ENCODE measurements at regions not wholly inside any gene's neighbourhood (a gene's known extent, or its start where the extent isn't known, plus 50 kb on each side); places are given as distances from the start of the nearest gene placed in this dataset.

- Mint-ChIP-seq H3K4me1 (ENCODE audit: unreplicated experiment) (peaks cover 4% of the 10 kb centered on the region), H3K27ac (no peak overlapping the region), H3K4me3 (no peak overlapping the region), H3K27me3 (peaks cover 3% of the 10 kb centered on the region), H3K36me3 (no peaks in the 10 kb centered on the region), H3K9me3 (no peaks in the 10 kb centered on the region)
- TF ChIP-seq CTCF (conservative IDR thresholded peaks at IDR 0.05) = no peak
- no peak for DNase-seq (ENCODE audit: extremely low spot score, unreplicated experiment)
Observed at GRCh38 chr2:7930800-7931635, 750.8 kb upstream of the ID2 start.

- no peak for DNase-seq (ENCODE audit: extremely low spot score, unreplicated experiment)
- Mint-ChIP-seq H3K9me3 (no peaks in the 10 kb centered on the region), H3K27ac (no peak overlapping the region)
Observed at GRCh38 chr2:7931808-7932207, 750.0 kb upstream of the ID2 start.

GRCh38 chr2:7933672-7934071 is 748.2 kb upstream of the ID2 start:
- H3K27ac Mint-ChIP-seq = no peak overlapping the region
- H3K4me1 Mint-ChIP-seq (ENCODE audit: unreplicated experiment) = peaks cover under 1% of the 10 kb centered on the region
- no peaks in the 10 kb centered on the region for H3K9me3 Mint-ChIP-seq
- H3K27me3 Mint-ChIP-seq = peaks cover 3% of the 10 kb centered on the region
- no peak for TF ChIP-seq CTCF (conservative IDR thresholded peaks at IDR 0.05)
- H3K36me3 Mint-ChIP-seq = no peaks in the 10 kb centered on the region
- no peak for DNase-seq (ENCODE audit: extremely low spot score, unreplicated experiment)
- H3K4me3 Mint-ChIP-seq = no peak overlapping the region

More at GRCh38 chr2:7931808-7932207, 750.0 kb upstream of the ID2 start:
- H3K36me3 Mint-ChIP-seq = no peaks in the 10 kb centered on the region
- TF ChIP-seq CTCF (conservative IDR thresholded peaks at IDR 0.05) = no peak
- H3K27me3 Mint-ChIP-seq = peaks cover 3% of the 10 kb centered on the region
- no peak overlapping the region for H3K4me3 Mint-ChIP-seq
- H3K4me1 Mint-ChIP-seq (ENCODE audit: unreplicated experiment) = peaks cover 4% of the 10 kb centered on the region

GRCh38 chr2:7934476-7934875 is 747.4 kb upstream of the ID2 start:
- Mint-ChIP-seq H3K27me3 (peaks cover 3% of the 10 kb centered on the region), H3K4me3 (no peak overlapping the region), H3K9me3 (no peaks in the 10 kb centered on the region), H3K36me3 (no peaks in the 10 kb centered on the region), H3K27ac (no peak overlapping the region), H3K4me1 (ENCODE audit: unreplicated experiment) (no peaks in the 10 kb centered on the region)
- no peak for DNase-seq (ENCODE audit: extremely low spot score, unreplicated experiment)
- TF ChIP-seq CTCF (conservative IDR thresholded peaks at IDR 0.05) = no peak

GRCh38 chr2:7937082-7937481 is 744.8 kb upstream of the ID2 start:
- DNase-seq (ENCODE audit: extremely low spot score, unreplicated experiment) = no peak
- Mint-ChIP-seq H3K4me1 (ENCODE audit: unreplicated experiment) (no peaks in the 10 kb centered on the region), H3K9me3 (no peaks in the 10 kb centered on the region), H3K27ac (no peak overlapping the region), H3K36me3 (no peaks in the 10 kb centered on the region), H3K27me3 (peaks cover 6% of the 10 kb centered on the region), H3K4me3 (no peak overlapping the region)
- no peak for TF ChIP-seq CTCF (conservative IDR thresholded peaks at IDR 0.05)

Measured in type B pancreatic cell (in vitro differentiated cells).